ENCODE measurements at regions not wholly inside any gene's neighbourhood (a gene's known extent, or its start where the extent isn't known, plus 50 kb on each side); places are given as distances from the start of the nearest gene placed in this dataset.
A peak's percentile ranks its signal among the peaks of the same experiment; 100 is the strongest.

- H3K9me3 ChIP-seq, result no peaks in the 10 kb centered on the region
- H3K4me1 ChIP-seq (replicated peaks), result no peaks in the 10 kb centered on the region
- no peak for DNase-seq (ENCODE audit: low spot score)
- no peak for TF ChIP-seq CTCF (IDR thresholded peaks at IDR 0.05)
- TF ChIP-seq POLR2A (IDR thresholded peaks at IDR 0.05), result no peak
- TF ChIP-seq POLR2AphosphoS5 (IDR thresholded peaks at IDR 0.05), result no peak
- intact Hi-C loops (cut with DNase I), result no loop called here
- H3K36me3 ChIP-seq, result no peaks in the 10 kb centered on the region
- WGBS, result 30% methylated on average over 4 of the region's 4 CpGs
- no peaks in the 10 kb centered on the region for H3K27me3 ChIP-seq (replicated peaks; ENCODE audit: insufficient read depth)
- H3K27ac ChIP-seq, result no peak overlapping the region
- H3K4me3 ChIP-seq, result no peak overlapping the region
Measured at GRCh38 chr9:515665-516064, 301.0 kb downstream of the DOCK8 start.

- Histone ChIP-seq H3K4me3 (no peak overlapping the region), H3K4me1 (replicated peaks) (no peaks in the 10 kb centered on the region), H3K9me3 (no peaks in the 10 kb centered on the region), H3K27ac (peak overlapping the region; percentile 13 to 65), H3K27me3 (replicated peaks; ENCODE audit: insufficient read depth) (no peaks in the 10 kb centered on the region), H3K36me3 (no peaks in the 10 kb centered on the region)
- TF ChIP-seq POLR2AphosphoS5 (IDR thresholded peaks at IDR 0.05), result peak; percentile 71
- TF ChIP-seq POLR2A (IDR thresholded peaks at IDR 0.05), result no peak
- intact Hi-C loops (cut with DNase I), result no loop called here
- peak; percentile 65 for DNase-seq (ENCODE audit: low spot score)
- WGBS, result 61% methylated on average over 4 of the region's 4 CpGs
Measured at GRCh38 chr9:517993-518392, 303.3 kb downstream of the DOCK8 start.

- no peak overlapping the region for H3K4me3 ChIP-seq
- no peaks in the 10 kb centered on the region for H3K9me3 ChIP-seq
- no peak for DNase-seq (ENCODE audit: low spot score)
- no peak for TF ChIP-seq POLR2AphosphoS5 (IDR thresholded peaks at IDR 0.05)
- no peak for TF ChIP-seq POLR2A (IDR thresholded peaks at IDR 0.05)
- no peak for TF ChIP-seq CTCF (IDR thresholded peaks at IDR 0.05)
- no peaks in the 10 kb centered on the region for H3K27me3 ChIP-seq (replicated peaks; ENCODE audit: insufficient read depth)
- no peaks in the 10 kb centered on the region for H3K36me3 ChIP-seq
- intact Hi-C loops (cut with DNase I), result no loop called here
- 42% methylated on average over 5 of the region's 5 CpGs for WGBS
- H3K4me1 ChIP-seq (replicated peaks), result no peaks in the 10 kb centered on the region
- H3K27ac ChIP-seq, result peak overlapping the region; percentile 13 to 65
Measured at GRCh38 chr9:518540-518939, 303.9 kb downstream of the DOCK8 start.

GRCh38 chr9:519579-519978, 304.9 kb downstream of the DOCK8 start:
- TF ChIP-seq CTCF (IDR thresholded peaks at IDR 0.05) (no peak), POLR2A (IDR thresholded peaks at IDR 0.05) (no peak), POLR2AphosphoS5 (IDR thresholded peaks at IDR 0.05) (peak; percentile 53)
- no peak overlapping the region for H3K4me3 ChIP-seq
- H3K4me1 ChIP-seq (replicated peaks), result no peaks in the 10 kb centered on the region
- no peaks in the 10 kb centered on the region for H3K9me3 ChIP-seq
- no peak for DNase-seq (ENCODE audit: low spot score)
- H3K27me3 ChIP-seq (replicated peaks; ENCODE audit: insufficient read depth), result no peaks in the 10 kb centered on the region
- WGBS, result 11% methylated on average over 3 of the region's 3 CpGs
- intact Hi-C loops (cut with DNase I), result no loop called here
- peak overlapping the region in 1 of 2 donors; percentile 18 for H3K27ac ChIP-seq
- no peaks in the 10 kb centered on the region for H3K36me3 ChIP-seq

GRCh38 chr9:520302-520701, 305.6 kb downstream of the DOCK8 start:
- Histone ChIP-seq H3K27ac (peak overlapping the region in 1 of 2 donors; percentile 18), H3K4me3 (no peak overlapping the region), H3K36me3 (no peaks in the 10 kb centered on the region), H3K9me3 (no peaks in the 10 kb centered on the region), H3K27me3 (replicated peaks; ENCODE audit: insufficient read depth) (no peaks in the 10 kb centered on the region), H3K4me1 (replicated peaks) (no peaks in the 10 kb centered on the region)
- intact Hi-C loops (cut with DNase I), result no loop called here
- DNase-seq (ENCODE audit: low spot score), result no peak
- WGBS, result 63% methylated on average over 3 of the region's 3 CpGs
- no peak for TF ChIP-seq POLR2A (IDR thresholded peaks at IDR 0.05)
- no peak for TF ChIP-seq CTCF (IDR thresholded peaks at IDR 0.05)
- no peak for TF ChIP-seq POLR2AphosphoS5 (IDR thresholded peaks at IDR 0.05)

All from prostate gland (tissue), 2 donors.